ENCODE measurements at regions not wholly inside any gene's neighbourhood (a gene's known extent, or its start where the extent isn't known, plus 50 kb on each side); places are given as distances from the start of the nearest gene placed in this dataset.
A peak's percentile ranks its signal among the peaks of the same experiment; 100 is the strongest.

GRCh38 chr2:217149087-217149660 lies 289.3 kb upstream of the TNP1 start:
- Mint-ChIP-seq H3K9me3 (no peaks in the 10 kb centered on the region), H3K36me3 (ENCODE audit: low read depth) (no peaks in the 10 kb centered on the region), H3K27ac (no peak overlapping the region), H3K27me3 (no peaks in the 10 kb centered on the region), H3K4me1 (no peaks in the 10 kb centered on the region), H3K4me3 (no peak overlapping the region)
- POLR2A ChIA-PET, result no interaction called here
- no peak for DNase-seq
- CTCF ChIA-PET, result no interaction called here

- H3K9me3 Mint-ChIP-seq, result no peaks in the 10 kb centered on the region
- no peak overlapping the region for H3K4me3 Mint-ChIP-seq
- POLR2A ChIA-PET, result interaction anchor here (1.0 kb wide), 1 partner anchor 12 kb away, joined by 6 read pairs; no protein-coding TSS in a partner anchor
- CTCF ChIA-PET, result no interaction called here
- DNase-seq, result no peak
- H3K27me3 Mint-ChIP-seq, result no peaks in the 10 kb centered on the region
- no peak overlapping the region for H3K27ac Mint-ChIP-seq
- H3K36me3 Mint-ChIP-seq (ENCODE audit: low read depth), result no peaks in the 10 kb centered on the region
- no peaks in the 10 kb centered on the region for H3K4me1 Mint-ChIP-seq
Measured at GRCh38 chr2:217147818-217148217, 288.0 kb upstream of the TNP1 start.

- DNase-seq, result no peak
- Mint-ChIP-seq H3K27me3 (no peaks in the 10 kb centered on the region), H3K36me3 (ENCODE audit: low read depth) (no peaks in the 10 kb centered on the region), H3K27ac (no peak overlapping the region), H3K4me1 (no peaks in the 10 kb centered on the region), H3K9me3 (no peaks in the 10 kb centered on the region), H3K4me3 (no peak overlapping the region)
- ChIA-PET POLR2A (no interaction called here), CTCF (no interaction called here)
Measured at GRCh38 chr2:217146956-217147355, 287.1 kb upstream of the TNP1 start.

GRCh38 chr2:217142649-217143266 lies 282.9 kb upstream of the TNP1 start:
- Mint-ChIP-seq H3K27ac (no peak overlapping the region), H3K4me1 (no peaks in the 10 kb centered on the region), H3K27me3 (peaks cover 2% of the 10 kb centered on the region), H3K4me3 (no peak overlapping the region), H3K36me3 (ENCODE audit: low read depth) (no peaks in the 10 kb centered on the region), H3K9me3 (no peaks in the 10 kb centered on the region)
- ChIA-PET CTCF (interaction anchor here (0.7 to 1.8 kb wide), 3 partner anchors 15 to 444 kb away, joined by 3 to 8 read pairs (median 3); no protein-coding TSS in a partner anchor), POLR2A (no interaction called here)
- DNase-seq, result peak; percentile 25

- H3K9me3 Mint-ChIP-seq, result no peaks in the 10 kb centered on the region
- no peak for DNase-seq
- ChIA-PET POLR2A (no interaction called here), CTCF (interaction anchor here (0.6 kb wide), 1 partner anchor 189 kb away, joined by 3 read pairs; no protein-coding TSS in a partner anchor)
- peaks cover 14% of the 10 kb centered on the region for H3K27me3 Mint-ChIP-seq
- H3K4me3 Mint-ChIP-seq, result no peak overlapping the region
- no peaks in the 10 kb centered on the region for H3K4me1 Mint-ChIP-seq
- no peak overlapping the region for H3K27ac Mint-ChIP-seq
- H3K36me3 Mint-ChIP-seq (ENCODE audit: low read depth), result no peaks in the 10 kb centered on the region
Measured at GRCh38 chr2:217138284-217138683, 278.4 kb upstream of the TNP1 start.

GRCh38 chr2:217127744-217128143 lies 267.9 kb upstream of the TNP1 start:
- Mint-ChIP-seq H3K9me3 (no peaks in the 10 kb centered on the region), H3K36me3 (ENCODE audit: low read depth) (no peaks in the 10 kb centered on the region), H3K4me3 (no peak overlapping the region), H3K27ac (no peak overlapping the region), H3K27me3 (peaks cover 9% of the 10 kb centered on the region), H3K4me1 (no peaks in the 10 kb centered on the region)
- POLR2A ChIA-PET, result no interaction called here
- no peak for DNase-seq
- CTCF ChIA-PET, result interaction anchor here (0.8 kb wide), 1 partner anchor 15 kb away, joined by 3 read pairs; no protein-coding TSS in a partner anchor

- ChIA-PET CTCF (no interaction called here), POLR2A (no interaction called here)
Measured at GRCh38 chr2:217125014-217125413, 265.1 kb upstream of the TNP1 start.

GRCh38 chr2:217124050-217124449 lies 264.2 kb upstream of the TNP1 start:
- ChIA-PET CTCF (interaction anchor here (1.0 kb wide), 1 partner anchor 124 kb away, joined by 3 read pairs; no protein-coding TSS in a partner anchor), POLR2A (no interaction called here)
- H3K27ac Mint-ChIP-seq, result no peak overlapping the region
- H3K4me3 Mint-ChIP-seq, result no peak overlapping the region
- peaks cover 7% of the 10 kb centered on the region for H3K27me3 Mint-ChIP-seq
- no peaks in the 10 kb centered on the region for H3K4me1 Mint-ChIP-seq
- DNase-seq, result no peak
- H3K9me3 Mint-ChIP-seq, result no peaks in the 10 kb centered on the region
- no peaks in the 10 kb centered on the region for H3K36me3 Mint-ChIP-seq (ENCODE audit: low read depth)

More at GRCh38 chr2:217125014-217125413, 265.1 kb upstream of the TNP1 start:
- Mint-ChIP-seq H3K27me3 (peaks cover 7% of the 10 kb centered on the region), H3K9me3 (no peaks in the 10 kb centered on the region), H3K4me3 (no peak overlapping the region), H3K36me3 (ENCODE audit: low read depth) (no peaks in the 10 kb centered on the region), H3K27ac (no peak overlapping the region), H3K4me1 (no peaks in the 10 kb centered on the region)
- no peak for DNase-seq

GRCh38 chr2:217121565-217121964 lies 261.7 kb upstream of the TNP1 start:
- H3K36me3 Mint-ChIP-seq (ENCODE audit: low read depth), result no peaks in the 10 kb centered on the region
- POLR2A ChIA-PET, result no interaction called here

GRCh38 chr2:217120429-217120828 lies 260.6 kb upstream of the TNP1 start:
- Mint-ChIP-seq H3K4me1 (peaks cover 3% of the 10 kb centered on the region), H3K36me3 (ENCODE audit: low read depth) (no peaks in the 10 kb centered on the region), H3K9me3 (no peaks in the 10 kb centered on the region), H3K4me3 (no peak overlapping the region), H3K27ac (no peak overlapping the region), H3K27me3 (peaks cover 6% of the 10 kb centered on the region)
- no peak for DNase-seq
- CTCF ChIA-PET, result no interaction called here
- POLR2A ChIA-PET, result no interaction called here

More at GRCh38 chr2:217121565-217121964, 261.7 kb upstream of the TNP1 start:
- DNase-seq, result no peak
- Mint-ChIP-seq H3K27ac (no peak overlapping the region), H3K9me3 (no peaks in the 10 kb centered on the region), H3K4me3 (no peak overlapping the region), H3K27me3 (peaks cover 4% of the 10 kb centered on the region), H3K4me1 (peaks cover 3% of the 10 kb centered on the region)
- CTCF ChIA-PET, result no interaction called here

GRCh38 chr2:217118559-217119284 lies 258.9 kb upstream of the TNP1 start:
- Mint-ChIP-seq H3K4me3 (no peak overlapping the region), H3K4me1 (peaks cover 3% of the 10 kb centered on the region), H3K36me3 (ENCODE audit: low read depth) (no peaks in the 10 kb centered on the region), H3K9me3 (no peaks in the 10 kb centered on the region), H3K27ac (no peak overlapping the region), H3K27me3 (peaks cover 4% of the 10 kb centered on the region)
- no peak for DNase-seq
- POLR2A ChIA-PET, result no interaction called here
- CTCF ChIA-PET, result no interaction called here

GRCh38 chr2:217117523-217117922 lies 257.7 kb upstream of the TNP1 start:
- ChIA-PET CTCF (no interaction called here), POLR2A (no interaction called here)
- no peak for DNase-seq
- H3K4me1 Mint-ChIP-seq, result peaks cover 3% of the 10 kb centered on the region
- no peak overlapping the region for H3K4me3 Mint-ChIP-seq
- no peaks in the 10 kb centered on the region for H3K36me3 Mint-ChIP-seq (ENCODE audit: low read depth)
- H3K9me3 Mint-ChIP-seq, result no peaks in the 10 kb centered on the region
- no peak overlapping the region for H3K27ac Mint-ChIP-seq
- H3K27me3 Mint-ChIP-seq, result peaks cover 4% of the 10 kb centered on the region

GRCh38 chr2:217116610-217117009 lies 256.7 kb upstream of the TNP1 start:
- Mint-ChIP-seq H3K27me3 (peaks cover 9% of the 10 kb centered on the region), H3K4me3 (no peak overlapping the region), H3K9me3 (no peaks in the 10 kb centered on the region), H3K36me3 (ENCODE audit: low read depth) (no peaks in the 10 kb centered on the region), H3K27ac (no peak overlapping the region), H3K4me1 (peaks cover 3% of the 10 kb centered on the region)
- ChIA-PET POLR2A (no interaction called here), CTCF (no interaction called here)
- DNase-seq, result no peak

Data from activated CD4-positive, alpha-beta memory T cell treated with anti-CD3 and anti-CD28 coated beads, Interleukin-2, amount 10 ng/mL, durations not matched to agents 7 days and 5 days (primary cell).